HepG2 (cell line): ENCODE measurements at regions not wholly inside any gene's neighbourhood (a gene's known extent, or its start where the extent isn't known, plus 50 kb on each side); places are given as distances from the start of the nearest gene placed in this dataset.
"Not testable (repeated sequence)": the region's sequence is repeated elsewhere in the genome, so short reads cannot be mapped to it uniquely, and the experiment has no call there.

Experiments used
- BRF2 ChIP-seq: sonication (generic); formaldehyde crosslinking; IDR thresholded peaks from 2 replicates; pipeline ENCODE4 v1.8.1; 2022; ENCODE audit warnings: mild to moderate bottlenecking, missing genetic modification reagents
- CTCF ChIP-seq: sonication (generic); formaldehyde crosslinking; IDR thresholded peaks from 2 replicates; pipeline ENCODE4 v1.5.0; 2020; ENCODE audit warnings: mild to moderate bottlenecking, missing genetic modification reagents, moderate library complexity
- ERF ChIP-seq: IDR thresholded peaks from 2 replicates; pipeline ENCODE4 v1.6.1; 2018; ENCODE audit warnings: missing biosample characterization, missing genetic modification reagents
- NFE2L1 ChIP-seq: sonication (generic); formaldehyde crosslinking; IDR thresholded peaks from 2 replicates; pipeline ENCODE4 v1.4.0; 2020; ENCODE audit warnings: missing genetic modification reagents, mild to moderate bottlenecking, borderline replicate concordance
- PBX3 ChIP-seq: sonication (generic); formaldehyde crosslinking; IDR thresholded peaks from 2 replicates; pipeline ENCODE4 v1.8.1; 2023; ENCODE audit warnings: missing genetic modification reagents, inconsistent platforms, borderline replicate concordance
- POLR2AphosphoS5 ChIP-seq: IDR thresholded peaks from 2 replicates; pipeline ENCODE4 v1.6.1; 2012; ENCODE audit warnings: low read depth, low read length
- PREB ChIP-seq: sonication (generic); formaldehyde crosslinking; IDR thresholded peaks from 2 replicates; pipeline ENCODE4 v1.4.0; 2020; ENCODE audit warnings: missing genetic modification reagents
- SMAD1 ChIP-seq: sonication (generic); formaldehyde crosslinking; IDR thresholded peaks from 2 replicates; pipeline ENCODE4 v1.4.0; 2020; ENCODE audit warnings: missing genetic modification reagents, low read depth, mild to moderate bottlenecking, borderline replicate concordance
- TAF1 ChIP-seq: sonication (generic); formaldehyde crosslinking; IDR thresholded peaks from 2 replicates; pipeline ENCODE4 v1.4.0; 2020; ENCODE audit warnings: missing genetic modification reagents
- USF2 ChIP-seq, 2 experiments: sonication (generic) in 1 of 2; formaldehyde crosslinking in 1 of 2; IDR thresholded peaks; 2 replicates each; pipeline versions ENCODE4 v1.5.1 to v1.6.1; 2011 to 2020; ENCODE audit warnings: borderline replicate concordance in 1 of 2, low read depth in 1 of 2, low read length in 1 of 2, mild to moderate bottlenecking in 1 of 2, missing genetic modification reagents in 1 of 2, moderate library complexity in 1 of 2
- ZNF142 ChIP-seq: sonication (generic); formaldehyde crosslinking; IDR thresholded peaks from 2 replicates; pipeline ENCODE4 v1.4.0; 2020; ENCODE audit warnings: missing genetic modification reagents
- ZNF354B ChIP-seq: sonication (generic); formaldehyde crosslinking; IDR thresholded peaks from 2 replicates; pipeline ENCODE4 v1.8.0; 2022; ENCODE audit warnings: mild to moderate bottlenecking, missing genetic modification reagents

- not testable (repeated sequence) for TF ChIP-seq CTCF (CRISPR knock-in tag); POLR2AphosphoS5; PBX3 (CRISPR knock-in tag); SMAD1 (CRISPR knock-in tag); TAF1 (CRISPR knock-in tag); ZNF142 (CRISPR knock-in tag); ZNF354B (CRISPR knock-in tag); ERF (CRISPR knock-in tag); BRF2 (CRISPR knock-in tag); USF2 (IDR thresholded peaks at IDR 0.05; ENCODE audit: low read depth, low read length); USF2 (CRISPR knock-in tag; IDR thresholded peaks at IDR 0.05; ENCODE audit: borderline replicate concordance); PREB; NFE2L1 (CRISPR knock-in tag)
Observed at GRCh38 chr5:99339758-99340157, 411.0 kb upstream of the CHD1 start.
